ENCODE measurements at regions not wholly inside any gene's neighbourhood (a gene's known extent, or its start where the extent isn't known, plus 50 kb on each side); places are given as distances from the start of the nearest gene placed in this dataset.

DNA sequence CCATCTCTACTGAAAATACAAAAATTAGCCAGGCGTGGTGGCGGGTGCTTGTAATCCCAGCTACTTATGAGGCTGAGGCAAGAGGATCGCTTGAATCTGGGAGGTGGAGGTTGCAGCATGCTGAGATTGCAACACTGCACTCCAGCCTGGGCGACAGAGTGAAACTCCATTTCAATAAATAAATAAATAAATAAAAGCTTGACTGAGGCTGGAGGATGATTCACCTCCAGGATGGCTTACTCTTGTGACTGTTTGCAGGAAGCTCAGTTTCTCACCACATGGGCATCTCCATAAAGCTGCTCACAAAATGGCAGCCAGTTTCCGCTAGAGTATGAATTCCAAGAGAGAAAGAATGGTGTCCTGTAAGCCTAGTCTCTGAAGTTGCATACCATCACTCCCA lies 191.7 kb upstream of the EDNRA start:
- no peak for TF ChIP-seq POLR2AphosphoS5 (IDR thresholded peaks at IDR 0.05)
- TF ChIP-seq, protein P1, sequence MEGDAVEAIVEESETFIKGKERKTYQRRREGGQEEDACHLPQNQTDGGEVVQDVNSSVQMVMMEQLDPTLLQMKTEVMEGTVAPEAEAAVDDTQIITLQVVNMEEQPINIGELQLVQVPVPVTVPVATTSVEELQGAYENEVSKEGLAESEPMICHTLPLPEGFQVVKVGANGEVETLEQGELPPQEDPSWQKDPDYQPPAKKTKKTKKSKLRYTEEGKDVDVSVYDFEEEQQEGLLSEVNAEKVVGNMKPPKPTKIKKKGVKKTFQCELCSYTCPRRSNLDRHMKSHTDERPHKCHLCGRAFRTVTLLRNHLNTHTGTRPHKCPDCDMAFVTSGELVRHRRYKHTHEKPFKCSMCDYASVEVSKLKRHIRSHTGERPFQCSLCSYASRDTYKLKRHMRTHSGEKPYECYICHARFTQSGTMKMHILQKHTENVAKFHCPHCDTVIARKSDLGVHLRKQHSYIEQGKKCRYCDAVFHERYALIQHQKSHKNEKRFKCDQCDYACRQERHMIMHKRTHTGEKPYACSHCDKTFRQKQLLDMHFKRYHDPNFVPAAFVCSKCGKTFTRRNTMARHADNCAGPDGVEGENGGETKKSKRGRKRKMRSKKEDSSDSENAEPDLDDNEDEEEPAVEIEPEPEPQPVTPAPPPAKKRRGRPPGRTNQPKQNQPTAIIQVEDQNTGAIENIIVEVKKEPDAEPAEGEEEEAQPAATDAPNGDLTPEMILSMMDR (IDR thresholded peaks at IDR 0.05): no peak
